ENCODE measurements at regions not wholly inside any gene's neighbourhood (a gene's known extent, or its start where the extent isn't known, plus 50 kb on each side); places are given as distances from the start of the nearest gene placed in this dataset.

DNA sequence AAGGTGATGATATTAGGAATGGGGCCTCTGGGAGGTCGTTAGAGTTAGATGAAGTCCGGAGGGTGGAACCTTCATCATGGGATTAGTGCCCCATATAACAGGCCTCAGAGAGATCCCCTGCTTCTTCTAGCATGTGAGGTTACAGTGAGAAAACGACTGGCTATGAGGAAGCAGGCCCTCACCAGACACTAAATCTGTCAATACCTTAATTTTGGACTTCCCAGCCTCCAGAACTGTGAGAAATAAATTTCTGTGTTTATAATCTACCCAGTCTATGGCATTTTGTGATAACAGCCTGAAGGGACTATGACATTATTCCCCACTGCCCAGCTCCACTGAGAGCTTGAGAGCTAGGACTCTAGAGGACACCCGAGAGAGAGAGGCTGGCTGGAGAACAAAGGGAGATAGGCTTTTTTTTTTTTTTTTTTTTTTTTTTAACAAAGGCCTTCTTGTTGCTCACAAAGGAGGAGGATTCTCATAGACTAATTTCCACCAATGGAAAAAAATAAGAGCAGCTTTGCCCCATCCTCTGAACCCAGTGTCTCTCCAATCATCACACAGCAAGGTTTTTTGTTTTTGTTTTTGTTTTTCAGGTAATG lies 87.8 kb upstream of the EEA1 start:
- H3K27me3 ChIP-seq: no peaks in the 10 kb centered on the region
- no peaks in the 10 kb centered on the region for H3K4me1 ChIP-seq
- DNase-seq (ENCODE audit: low spot score): no peak
- H3K4me3 ChIP-seq: no peak overlapping the region
- no peak overlapping the region for H3K27ac ChIP-seq
- H3K9me3 ChIP-seq: no peaks in the 10 kb centered on the region
- no peaks in the 10 kb centered on the region for H3K36me3 ChIP-seq
- TF ChIP-seq CTCF (IDR thresholded peaks at IDR 0.05): no peak

GRCh38 chr12:93018610-93019009 lies 89.5 kb upstream of the EEA1 start:
- Histone ChIP-seq H3K36me3 (no peaks in the 10 kb centered on the region), H3K4me1 (no peaks in the 10 kb centered on the region), H3K27me3 (no peaks in the 10 kb centered on the region), H3K9me3 (no peaks in the 10 kb centered on the region), H3K27ac (no peak overlapping the region), H3K4me3 (no peak overlapping the region)
- no peak for DNase-seq (ENCODE audit: low spot score)
- no peak for TF ChIP-seq CTCF (IDR thresholded peaks at IDR 0.05)

GRCh38 chr12:93019212-93019927 lies 90.3 kb upstream of the EEA1 start:
- Histone ChIP-seq H3K9me3 (no peaks in the 10 kb centered on the region), H3K27me3 (no peaks in the 10 kb centered on the region), H3K4me3 (no peak overlapping the region), H3K4me1 (no peaks in the 10 kb centered on the region), H3K36me3 (no peaks in the 10 kb centered on the region), H3K27ac (no peak overlapping the region)
- no peak for DNase-seq (ENCODE audit: low spot score)
- no peak for TF ChIP-seq CTCF (IDR thresholded peaks at IDR 0.05)

GRCh38 chr12:93019975-93020630 lies 91.0 kb upstream of the EEA1 start:
- H3K4me1 ChIP-seq: no peaks in the 10 kb centered on the region
- no peak for TF ChIP-seq CTCF (IDR thresholded peaks at IDR 0.05)
- no peak for DNase-seq (ENCODE audit: low spot score)
- no peaks in the 10 kb centered on the region for H3K27me3 ChIP-seq
- H3K27ac ChIP-seq: no peak overlapping the region
- H3K4me3 ChIP-seq: no peak overlapping the region
- no peaks in the 10 kb centered on the region for H3K36me3 ChIP-seq
- H3K9me3 ChIP-seq: no peaks in the 10 kb centered on the region

- no peak for DNase-seq (ENCODE audit: low spot score)
- H3K36me3 ChIP-seq: no peaks in the 10 kb centered on the region
- H3K27me3 ChIP-seq: no peaks in the 10 kb centered on the region
- no peaks in the 10 kb centered on the region for H3K9me3 ChIP-seq
- H3K27ac ChIP-seq: no peak overlapping the region
- TF ChIP-seq CTCF (IDR thresholded peaks at IDR 0.05): no peak
- H3K4me1 ChIP-seq: no peaks in the 10 kb centered on the region
- H3K4me3 ChIP-seq: no peak overlapping the region
These were observed 91.8 kb upstream of the EEA1 start for GRCh38 chr12:93020631-93021597.
